HCT116 (cell line): ENCODE measurements at regions not wholly inside any gene's neighbourhood (a gene's known extent, or its start where the extent isn't known, plus 50 kb on each side); places are given as distances from the start of the nearest gene placed in this dataset.

Experiments
- ATAC-seq: fragments of 200-7000 bp; cut with Tn5 transposase; 2 replicates; pipeline ENCODE4 v1.9.1; 2020; ENCODE audit warnings: mild to moderate bottlenecking, moderate library complexity
- BruUV-seq: library from RNA; stranded (reverse); fragments of 400-500 nt; replicated peaks from 2 replicates; lab custom pipeline; 2021; lab: Mats Ljungman, UMichigan
- CTCF ChIA-PET: fragments of 300-600 bp; sonication (Branson Sonifier 250); formaldehyde crosslinking; loops from one replicate; lab custom pipeline; 2021; ENCODE audit warnings: antibody characterized with exemption; lab: Charles Lee
- POLR2A ChIA-PET: fragments of 300-600, 350-600 bp; sonication (Branson Sonifier 250); formaldehyde crosslinking; loops from one replicate; lab custom pipeline; 2021; ENCODE audit warnings: antibody characterized with exemption; lab: Charles Lee
- RAD21 ChIA-PET, 2 experiments: fragments of 300-600 bp; sonication (Branson Sonifier 250); formaldehyde crosslinking; loops; one replicate each; lab custom pipeline; 2023; ENCODE audit warnings: low total read pairs in 2 of 2; ENCODE audit not compliant: uncharacterized antibody in 2 of 2, unreplicated experiment in 2 of 2, low non-redundant PET in 1 of 2; lab: Charles Lee
- DNase-seq: peaks from one replicate; pipeline ENCODE4 v3.0.0-alpha.2; 2010; ENCODE audit warnings: low read depth, low spot score
- H2AFZ ChIP-seq: fragments of 200-600 bp; shearing (Covaris generic), sonication (generic); 2 replicates; pipeline ENCODE4 v1.6.1; 2017; ENCODE audit warnings: low read depth, mixed run types, mixed read lengths, antibody characterized with exemption, low read length; ENCODE audit not compliant: poor library complexity, severe bottlenecking
- H3K27ac ChIP-seq: 2 replicates; pipeline ENCODE4 v1.5.1; 2012; ENCODE audit warnings: low read depth, low read length
- H3K27me3 ChIP-seq: fragments of 200-600 bp; sonication (generic); 2 replicates; pipeline ENCODE4 v1.6.1; 2016; ENCODE audit warnings: mixed run types, low read length, mixed read lengths; ENCODE audit not compliant: insufficient read depth
- H3K36me3 ChIP-seq, 2 experiments: fragments of 200-500 bp in 1 of 2; fragments of 200-600 bp in 1 of 2; sonication (Bioruptor generic) in 1 of 2; sonication (generic) in 1 of 2; 2 replicates each; pipeline versions ENCODE4 v1.5.1 to v1.6.1; 2014 to 2016; ENCODE audit warnings: low read length in 2 of 2, inconsistent platforms in 1 of 2, mixed read lengths in 1 of 2, mixed run types in 1 of 2; ENCODE audit not compliant: insufficient read depth in 2 of 2, control insufficient read depth in 1 of 2
- H3K4me1 ChIP-seq, 2 experiments: fragments of 200-600 bp in 1 of 2; sonication (generic) in 1 of 2; 2 replicates each; pipeline versions ENCODE4 v1.5.1 to v1.6.1; 2012 to 2017; ENCODE audit warnings: low read length in 2 of 2, inconsistent platforms in 1 of 2, mild to moderate bottlenecking in 1 of 2, mixed read lengths in 1 of 2, mixed run types in 1 of 2, moderate library complexity in 1 of 2; ENCODE audit not compliant: insufficient read depth in 2 of 2, control insufficient read depth in 1 of 2
- H3K4me2 ChIP-seq: fragments of 200-600 bp; sonication (generic); 2 replicates; pipeline ENCODE4 v1.6.1; 2017; ENCODE audit warnings: mixed run types, low read length, mixed read lengths
- H3K4me3 ChIP-seq, 2 experiments: fragments of 200-600 bp in 1 of 2; sonication (generic) in 1 of 2; replicated peaks in 1 of 2; 2 replicates each; pipeline ENCODE4 v1.5.1; 2011 to 2016; ENCODE audit warnings: low read length in 2 of 2, control low read depth in 1 of 2, low read depth in 1 of 2, mild to moderate bottlenecking in 1 of 2, mixed read lengths in 1 of 2, mixed run types in 1 of 2
- H3K79me2 ChIP-seq: fragments of 200-600 bp; sonication (generic); 2 replicates; pipeline ENCODE4 v1.6.1; 2017; ENCODE audit warnings: mild to moderate bottlenecking, mixed run types, low read length, moderate library complexity, mixed read lengths; ENCODE audit not compliant: insufficient read depth
- H3K9ac ChIP-seq: fragments of 200-600 bp; sonication (generic); 2 replicates; pipeline ENCODE4 v1.6.1; 2016; ENCODE audit warnings: low read length, mixed read lengths
- H3K9me2 ChIP-seq: fragments of 200-600 bp; sonication (generic), shearing (Covaris generic); 2 replicates; pipeline ENCODE4 v1.6.1; 2017; ENCODE audit warnings: mixed run types, mild to moderate bottlenecking, moderate library complexity; ENCODE audit not compliant: insufficient read depth
- H3K9me3 ChIP-seq, 2 experiments: fragments of 200-500 bp in 1 of 2; fragments of 200-600 bp in 1 of 2; sonication (Bioruptor generic) in 1 of 2; sonication (generic) in 1 of 2; 2 replicates each; pipeline ENCODE4 v1.6.1; 2014 to 2017; ENCODE audit warnings: low read length in 2 of 2, mixed read lengths in 2 of 2, inconsistent platforms in 1 of 2, low read depth in 1 of 2, mild to moderate bottlenecking in 1 of 2, mixed run types in 1 of 2, moderate library complexity in 1 of 2; ENCODE audit not compliant: control insufficient read depth in 1 of 2, insufficient read depth in 1 of 2
- H4K20me1 ChIP-seq: fragments of 200-600 bp; sonication (generic), shearing (Covaris generic); 2 replicates; pipeline ENCODE4 v1.6.1; 2017; ENCODE audit warnings: mixed run types, mild to moderate bottlenecking, moderate library complexity; ENCODE audit not compliant: insufficient read depth
- ATF3 ChIP-seq: IDR thresholded peaks from 2 replicates; pipeline ENCODE4 v1.6.1; 2012
- CEBPB ChIP-seq: IDR thresholded peaks from 2 replicates; pipeline ENCODE4 v1.6.1; 2012; ENCODE audit warnings: low read depth
- CTCF ChIP-seq, 3 experiments: fragments of 200-600 bp in 1 of 3; sonication (generic) in 1 of 3; IDR thresholded peaks in 2 of 3; conservative IDR thresholded peaks in 1 of 3; 2 replicates each; pipeline ENCODE4 v1.5.1; 2012 to 2017; ENCODE audit warnings: low read depth in 2 of 3, low read length in 2 of 3, antibody characterized with exemption in 1 of 3, borderline replicate concordance in 1 of 3, control low read depth in 1 of 3, mild to moderate bottlenecking in 1 of 3, mixed read lengths in 1 of 3, mixed run types in 1 of 3, moderate library complexity in 1 of 3; ENCODE audit not compliant: insufficient read depth in 1 of 3
- ELF1 ChIP-seq: IDR thresholded peaks from 2 replicates; pipeline ENCODE4 v1.6.1; 2012; ENCODE audit warnings: low read depth, borderline replicate concordance
- EZH2 ChIP-seq: fragments of 200-600 bp; sonication (generic); IDR thresholded peaks from 2 replicates; pipeline ENCODE4 v1.6.1; 2017; ENCODE audit warnings: antibody characterized with exemption, mixed run types
- FOSL1 ChIP-seq: IDR thresholded peaks from 2 replicates; pipeline ENCODE4 v1.6.1; 2012; ENCODE audit warnings: low read depth
- JUND ChIP-seq: IDR thresholded peaks from 2 replicates; pipeline ENCODE4 v1.6.1; 2012
- POLR2A ChIP-seq: IDR thresholded peaks from 2 replicates; pipeline ENCODE4 v1.7.0; 2011; ENCODE audit warnings: borderline replicate concordance; ENCODE audit not compliant: insufficient read depth, insufficient read length; ENCODE audit errors: extremely low read depth
- POLR2AphosphoS5 ChIP-seq: IDR thresholded peaks from 2 replicates; pipeline ENCODE4 v1.6.1; 2011; ENCODE audit warnings: mild to moderate bottlenecking, low read depth, low read length, moderate library complexity
- RAD21 ChIP-seq: IDR thresholded peaks from 2 replicates; pipeline ENCODE4 v1.6.1; 2012; ENCODE audit warnings: low read depth, mild to moderate bottlenecking
- REST ChIP-seq: IDR thresholded peaks from 2 replicates; pipeline ENCODE4 v1.6.1; 2012; ENCODE audit warnings: low read depth
- SIN3A ChIP-seq: IDR thresholded peaks from 2 replicates; pipeline ENCODE4 v1.6.1; 2012; ENCODE audit warnings: low read depth
- SP1 ChIP-seq: IDR thresholded peaks from 2 replicates; pipeline ENCODE4 v1.6.1; 2012; ENCODE audit warnings: low read depth
- SRF ChIP-seq: IDR thresholded peaks from 2 replicates; pipeline ENCODE4 v1.6.1; 2012; ENCODE audit warnings: low read depth
- TCF7L2 ChIP-seq: IDR thresholded peaks from 2 replicates; pipeline ENCODE4 v1.7.0; 2011; ENCODE audit warnings: borderline replicate concordance, inconsistent platforms; ENCODE audit not compliant: insufficient read depth, insufficient read length; ENCODE audit errors: extremely low read depth
- YY1 ChIP-seq: IDR thresholded peaks from 2 replicates; pipeline ENCODE4 v1.6.1; 2011; ENCODE audit warnings: low read length, low read depth, moderate library complexity, mild to moderate bottlenecking; ENCODE audit not compliant: insufficient replicate concordance; ENCODE audit errors: extremely low read depth
- ZBTB33 ChIP-seq: IDR thresholded peaks from 2 replicates; pipeline ENCODE4 v1.6.1; 2011; ENCODE audit warnings: mild to moderate bottlenecking, low read length, moderate library complexity; ENCODE audit not compliant: insufficient replicate concordance; ENCODE audit errors: extremely low read depth
- intact Hi-C: fragments of 100-400 bp; cut with micrococcal nuclease; formaldehyde crosslinking; loops from 2 replicates; pipeline ENCODE4 v1.10.0; 2022

- intact Hi-C loops, result no loop called here
- Histone ChIP-seq H3K9me3 (no peaks in the 10 kb centered on the region), H3K4me3 (no peak overlapping the region), H3K36me3 (no peaks in the 10 kb centered on the region), H3K79me2 (no peaks in the 10 kb centered on the region), H4K20me1 (no peaks in the 10 kb centered on the region), H2AFZ (no peak overlapping the region), H3K4me2 (no peak overlapping the region), H3K4me1 (peaks cover 12 to 18% of the 10 kb centered on the region in 2 experiments; a peak in 3 of 4 replicates), H3K9me2 (no peaks in the 10 kb centered on the region), H3K9ac (no peak overlapping the region), H3K27me3 (no peaks in the 10 kb centered on the region), H3K27ac (no peak overlapping the region)
- POLR2A ChIA-PET, result no interaction called here
- TF ChIP-seq YY1, result no peak
- no peak for TF ChIP-seq POLR2A
- no peak for TF ChIP-seq JUND
- no peak for TF ChIP-seq SP1
- no peak for TF ChIP-seq FOSL1
- no peak for TF ChIP-seq RAD21
- TF ChIP-seq ATF3, result no peak
- TF ChIP-seq CTCF (IDR thresholded peaks at IDR 0.05 in 2 of 3, conservative IDR thresholded peaks at IDR 0.05 in 1 of 3; ENCODE audit: borderline replicate concordance in 1 of 3, insufficient read depth in 1 of 3, low read depth in 2 of 3, low read length in 2 of 3), result no peak
- TF ChIP-seq CEBPB, result no peak
- no peak for TF ChIP-seq ZBTB33
- no peak for TF ChIP-seq TCF7L2
- no peak for TF ChIP-seq ELF1
- TF ChIP-seq POLR2AphosphoS5, result no peak
- no peak for TF ChIP-seq REST
- TF ChIP-seq SIN3A, result no peak
- TF ChIP-seq EZH2, result no peak
- TF ChIP-seq SRF, result no peak
- DNase-seq (no peak), ATAC-seq (no peak)
- RAD21 ChIA-PET, result no interaction called here
- BruUV-seq, result no TSS peak
- CTCF ChIA-PET, result no interaction called here
Measured at GRCh38 chr7:66442385-66442784, 186.3 kb upstream of the KCTD7 start.
